Esophagus squamous epithelium (tissue), 4 donors: ENCODE measurements at regions not wholly inside any gene's neighbourhood (a gene's known extent, or its start where the extent isn't known, plus 50 kb on each side); places are given as distances from the start of the nearest gene placed in this dataset.

Experiments
- POLR2A ChIP-seq, 4 donors: fragments of 450-650 bp; IDR thresholded peaks; one replicate each; pipeline ENCODE4 v1.6.1; 2017; ENCODE audit warnings: antibody characterized with exemption in 4 of 4, mild to moderate bottlenecking in 4 of 4, moderate library complexity in 3 of 4
- TF ChIP-seq, protein P1 (sequence below), 6 experiments: fragments of 450-650 bp in 4 of 6; fragments of 200-600 bp in 2 of 6; sonication (generic) in 2 of 6; IDR thresholded peaks; one replicate each; pipeline ENCODE4 v1.5.1; 2016 to 2019; ENCODE audit warnings: antibody characterized with exemption in 6 of 6, mild to moderate bottlenecking in 4 of 6, moderate library complexity in 4 of 6

GRCh38 chr13:67372868-67373464 lies 142.8 kb upstream of the PCDH9 start:
- no peak for TF ChIP-seq POLR2A (IDR thresholded peaks at IDR 0.05)
- TF ChIP-seq, protein P1, sequence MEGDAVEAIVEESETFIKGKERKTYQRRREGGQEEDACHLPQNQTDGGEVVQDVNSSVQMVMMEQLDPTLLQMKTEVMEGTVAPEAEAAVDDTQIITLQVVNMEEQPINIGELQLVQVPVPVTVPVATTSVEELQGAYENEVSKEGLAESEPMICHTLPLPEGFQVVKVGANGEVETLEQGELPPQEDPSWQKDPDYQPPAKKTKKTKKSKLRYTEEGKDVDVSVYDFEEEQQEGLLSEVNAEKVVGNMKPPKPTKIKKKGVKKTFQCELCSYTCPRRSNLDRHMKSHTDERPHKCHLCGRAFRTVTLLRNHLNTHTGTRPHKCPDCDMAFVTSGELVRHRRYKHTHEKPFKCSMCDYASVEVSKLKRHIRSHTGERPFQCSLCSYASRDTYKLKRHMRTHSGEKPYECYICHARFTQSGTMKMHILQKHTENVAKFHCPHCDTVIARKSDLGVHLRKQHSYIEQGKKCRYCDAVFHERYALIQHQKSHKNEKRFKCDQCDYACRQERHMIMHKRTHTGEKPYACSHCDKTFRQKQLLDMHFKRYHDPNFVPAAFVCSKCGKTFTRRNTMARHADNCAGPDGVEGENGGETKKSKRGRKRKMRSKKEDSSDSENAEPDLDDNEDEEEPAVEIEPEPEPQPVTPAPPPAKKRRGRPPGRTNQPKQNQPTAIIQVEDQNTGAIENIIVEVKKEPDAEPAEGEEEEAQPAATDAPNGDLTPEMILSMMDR (IDR thresholded peaks at IDR 0.05): no peak
